Right renal cortex interstitium (tissue), 3 donors: ENCODE measurements at regions not wholly inside any gene's neighbourhood (a gene's known extent, or its start where the extent isn't known, plus 50 kb on each side); places are given as distances from the start of the nearest gene placed in this dataset.
A peak's percentile ranks its signal among the peaks of the same experiment; 100 is the strongest.

Source experiments
- DNase-seq, 3 donors: peaks; one replicate each; pipeline ENCODE4 v3.0.0-alpha.2; 2013; ENCODE audit warnings: low read depth in 3 of 3, low spot score in 2 of 3

GRCh38 chr7:41152179-41152678 is 550.7 kb downstream of the INHBA start:
- DNase-seq = no peak

GRCh38 chr7:41149576-41149975 is 553.3 kb downstream of the INHBA start:
- DNase-seq = no peak

- no peak for DNase-seq
These were observed 554.4 kb downstream of the INHBA start for GRCh38 chr7:41148521-41148951.

GRCh38 chr7:41147606-41148485 is 555.0 kb downstream of the INHBA start:
- DNase-seq = no peak

GRCh38 chr7:41146429-41146828 is 556.5 kb downstream of the INHBA start:
- DNase-seq = no peak

GRCh38 chr7:41145656-41146055 is 557.2 kb downstream of the INHBA start:
- no peak for DNase-seq

- DNase-seq = no peak
These were observed 559.9 kb downstream of the INHBA start for GRCh38 chr7:41142904-41143473.

GRCh38 chr7:41139789-41140188 is 563.1 kb downstream of the INHBA start:
- no peak for DNase-seq

- no peak for DNase-seq
These were observed 566.3 kb downstream of the INHBA start for GRCh38 chr7:41136551-41136950.

GRCh38 chr7:41135511-41135910 is 567.4 kb downstream of the INHBA start:
- DNase-seq = no peak

- DNase-seq = no peak
These were observed 568.3 kb downstream of the INHBA start for GRCh38 chr7:41134300-41135255.

- DNase-seq = no peak
These were observed 569.1 kb downstream of the INHBA start for GRCh38 chr7:41133690-41134299.

- peak in 1 of 3 donors; percentile 13 for DNase-seq
These were observed 570.9 kb downstream of the INHBA start for GRCh38 chr7:41131956-41132355.

GRCh38 chr7:41130561-41131236 is 572.2 kb downstream of the INHBA start:
- no peak for DNase-seq

- DNase-seq = no peak
These were observed 572.8 kb downstream of the INHBA start for GRCh38 chr7:41130086-41130485.

GRCh38 chr7:41125343-41125742 is 577.5 kb downstream of the INHBA start:
- no peak for DNase-seq

- DNase-seq = no peak
These were observed 580.5 kb downstream of the INHBA start for GRCh38 chr7:41122256-41122987.

- DNase-seq = no peak
These were observed 581.7 kb downstream of the INHBA start for GRCh38 chr7:41121228-41121627.

GRCh38 chr7:41118486-41118885 is 584.4 kb downstream of the INHBA start:
- no peak for DNase-seq
